ENCODE measurements at regions not wholly inside any gene's neighbourhood (a gene's known extent, or its start where the extent isn't known, plus 50 kb on each side); places are given as distances from the start of the nearest gene placed in this dataset.

DNA sequence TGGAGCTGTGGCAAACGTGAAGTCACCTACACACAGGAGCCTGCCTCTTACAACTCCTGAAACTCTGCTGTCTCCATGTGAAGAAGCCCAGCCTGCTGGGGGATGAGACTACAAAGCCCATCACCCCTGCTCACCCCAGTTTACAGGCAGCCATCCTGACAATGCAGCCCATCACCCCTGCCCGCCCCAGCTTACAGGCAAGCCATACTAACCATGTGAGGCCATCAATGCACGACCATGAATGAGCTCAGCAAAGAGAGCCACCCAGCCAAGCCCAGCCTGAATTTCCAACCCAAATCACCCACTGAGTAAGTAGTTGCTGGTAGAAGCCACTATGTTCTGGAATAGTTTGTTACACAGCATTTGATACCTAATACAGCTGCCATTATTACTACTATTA is 185.4 kb upstream of the NSMCE3 start:
- in situ Hi-C loops (cut with MboI; ENCODE audit: low pct_unique_long_range_greater_than_20kb, low sequenced_read_pairs, unreplicated experiment) = no loop called here
- TF ChIP-seq, protein P1, sequence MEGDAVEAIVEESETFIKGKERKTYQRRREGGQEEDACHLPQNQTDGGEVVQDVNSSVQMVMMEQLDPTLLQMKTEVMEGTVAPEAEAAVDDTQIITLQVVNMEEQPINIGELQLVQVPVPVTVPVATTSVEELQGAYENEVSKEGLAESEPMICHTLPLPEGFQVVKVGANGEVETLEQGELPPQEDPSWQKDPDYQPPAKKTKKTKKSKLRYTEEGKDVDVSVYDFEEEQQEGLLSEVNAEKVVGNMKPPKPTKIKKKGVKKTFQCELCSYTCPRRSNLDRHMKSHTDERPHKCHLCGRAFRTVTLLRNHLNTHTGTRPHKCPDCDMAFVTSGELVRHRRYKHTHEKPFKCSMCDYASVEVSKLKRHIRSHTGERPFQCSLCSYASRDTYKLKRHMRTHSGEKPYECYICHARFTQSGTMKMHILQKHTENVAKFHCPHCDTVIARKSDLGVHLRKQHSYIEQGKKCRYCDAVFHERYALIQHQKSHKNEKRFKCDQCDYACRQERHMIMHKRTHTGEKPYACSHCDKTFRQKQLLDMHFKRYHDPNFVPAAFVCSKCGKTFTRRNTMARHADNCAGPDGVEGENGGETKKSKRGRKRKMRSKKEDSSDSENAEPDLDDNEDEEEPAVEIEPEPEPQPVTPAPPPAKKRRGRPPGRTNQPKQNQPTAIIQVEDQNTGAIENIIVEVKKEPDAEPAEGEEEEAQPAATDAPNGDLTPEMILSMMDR (IDR thresholded peaks at IDR 0.05; ENCODE audit: extremely low read depth, insufficient read depth, missing control alignments) = no peak
- no peak for DNase-seq (ENCODE audit: low spot score)

DNA sequence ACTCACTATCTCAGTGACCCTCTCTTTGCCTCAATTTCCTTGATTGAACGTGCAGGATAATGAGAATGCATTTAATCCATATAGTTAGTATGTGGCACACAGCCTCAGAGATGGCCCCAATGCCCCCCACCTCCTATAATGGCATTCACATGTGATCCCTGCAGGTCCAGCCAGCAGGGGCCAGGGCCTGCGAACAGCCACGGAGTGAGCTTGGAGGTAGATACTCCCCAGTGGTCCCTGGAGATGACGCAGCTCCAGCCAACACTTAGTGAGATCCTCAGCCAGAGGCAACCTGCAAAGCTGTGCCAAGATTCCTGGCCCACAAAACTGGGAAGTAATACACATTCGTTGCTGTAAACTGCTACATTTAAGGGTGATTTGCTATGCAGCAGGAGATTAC is 184.9 kb upstream of the NSMCE3 start:
- in situ Hi-C loops (cut with MboI; ENCODE audit: low pct_unique_long_range_greater_than_20kb, low sequenced_read_pairs, unreplicated experiment) = no loop called here
- DNase-seq (ENCODE audit: low spot score) = no peak
- TF ChIP-seq, protein P1 (IDR thresholded peaks at IDR 0.05; ENCODE audit: extremely low read depth, insufficient read depth, missing control alignments) = no peak

DNA sequence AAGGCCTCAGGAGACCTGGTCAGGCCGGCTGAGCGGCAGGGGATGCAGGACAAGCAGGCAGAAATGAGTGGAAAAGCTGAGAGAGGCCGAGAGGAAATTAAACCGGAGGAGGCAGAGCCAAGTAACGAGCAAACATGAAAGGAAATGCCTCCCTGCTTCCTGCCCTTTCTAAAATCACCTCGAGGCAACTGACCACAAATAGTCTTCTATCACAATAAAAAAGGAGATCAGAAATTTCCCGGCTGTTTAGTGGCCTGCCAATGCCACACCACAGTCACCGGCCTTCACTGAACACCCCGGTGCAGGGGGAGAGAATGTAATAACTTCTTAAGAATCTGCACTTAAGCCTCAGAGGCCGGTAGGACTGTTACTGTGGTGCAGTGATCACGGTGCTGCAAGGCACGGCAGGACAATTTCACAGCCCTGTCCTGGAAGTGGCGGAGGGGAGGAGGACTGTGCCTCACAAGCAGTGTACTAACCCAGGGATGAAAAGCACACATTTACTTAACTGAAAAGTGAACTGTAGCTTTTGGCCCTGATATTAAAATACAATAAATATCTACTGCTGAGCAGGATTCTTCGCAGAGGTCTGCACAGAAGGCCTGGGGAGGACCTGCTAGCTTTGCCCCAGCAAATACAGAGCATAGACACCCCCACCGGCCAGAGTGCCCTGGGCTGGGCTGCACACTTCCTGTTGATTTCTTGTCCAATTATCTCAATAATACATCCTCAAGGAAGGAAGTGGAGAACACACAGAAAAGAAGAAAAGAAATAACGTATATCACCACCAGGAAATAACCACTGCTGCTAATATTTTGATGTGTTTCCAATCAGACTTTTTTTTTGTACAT is 183.5 kb upstream of the NSMCE3 start:
- TF ChIP-seq, protein P1 (IDR thresholded peaks at IDR 0.05; ENCODE audit: extremely low read depth, insufficient read depth, missing control alignments) = no peak
- no peak for DNase-seq (ENCODE audit: low spot score)
- in situ Hi-C loops (cut with MboI; ENCODE audit: low pct_unique_long_range_greater_than_20kb, low sequenced_read_pairs, unreplicated experiment) = no loop called here

DNA sequence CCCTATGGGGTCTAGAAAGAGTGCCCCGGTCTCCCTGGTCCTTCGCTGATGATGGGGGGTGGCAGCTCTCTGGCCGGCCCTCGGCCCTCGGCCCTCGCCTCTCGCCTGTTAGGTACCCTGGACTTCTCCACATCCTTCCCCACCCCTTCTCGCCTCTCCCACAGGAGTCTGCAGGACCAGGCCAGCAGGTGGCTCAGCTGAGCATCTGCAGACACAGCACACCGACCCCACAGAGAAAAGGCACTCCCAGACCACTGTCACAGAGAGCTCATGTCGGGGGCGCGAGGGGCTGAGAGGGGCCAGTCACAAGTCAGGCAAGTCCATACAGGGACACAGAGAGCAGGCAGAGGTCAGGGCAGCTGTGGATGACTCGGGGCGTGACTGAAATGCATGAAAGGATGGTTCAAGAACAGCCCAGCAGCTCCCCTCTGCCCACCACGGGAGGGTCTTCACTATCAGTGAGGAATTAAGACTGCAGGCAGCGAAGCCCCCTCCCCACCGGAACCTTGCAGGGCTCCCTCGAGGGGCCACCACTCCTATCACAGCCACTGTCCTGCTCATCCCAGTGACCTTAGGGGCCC is 181.7 kb upstream of the NSMCE3 start:
- TF ChIP-seq, protein P1 (IDR thresholded peaks at IDR 0.05; ENCODE audit: extremely low read depth, insufficient read depth, missing control alignments) = no peak
- in situ Hi-C loops (cut with MboI; ENCODE audit: low pct_unique_long_range_greater_than_20kb, low sequenced_read_pairs, unreplicated experiment) = no loop called here
- no peak for DNase-seq (ENCODE audit: low spot score)

DNA sequence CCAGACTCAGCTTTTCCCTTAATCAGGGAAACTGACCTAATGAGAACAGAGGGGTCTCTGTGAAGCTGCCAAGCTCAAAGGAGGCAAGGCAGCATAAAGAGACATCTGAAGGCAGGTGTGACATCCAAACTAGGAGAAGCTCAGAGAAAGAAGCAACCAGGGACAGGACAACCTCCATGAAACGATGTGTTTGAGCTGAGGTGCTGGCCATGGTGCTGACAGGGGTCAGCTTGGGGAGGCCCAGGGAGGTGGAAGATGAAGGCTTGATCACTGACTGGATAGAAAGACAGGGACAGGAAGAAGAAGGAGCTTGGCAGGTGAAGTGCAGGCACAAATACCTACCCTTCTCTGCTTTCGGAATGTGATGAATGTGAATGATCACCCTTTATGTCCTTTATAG is 179.5 kb upstream of the NSMCE3 start:
- in situ Hi-C loops (cut with MboI; ENCODE audit: low pct_unique_long_range_greater_than_20kb, low sequenced_read_pairs, unreplicated experiment) = no loop called here
- no peak for DNase-seq (ENCODE audit: low spot score)

DNA sequence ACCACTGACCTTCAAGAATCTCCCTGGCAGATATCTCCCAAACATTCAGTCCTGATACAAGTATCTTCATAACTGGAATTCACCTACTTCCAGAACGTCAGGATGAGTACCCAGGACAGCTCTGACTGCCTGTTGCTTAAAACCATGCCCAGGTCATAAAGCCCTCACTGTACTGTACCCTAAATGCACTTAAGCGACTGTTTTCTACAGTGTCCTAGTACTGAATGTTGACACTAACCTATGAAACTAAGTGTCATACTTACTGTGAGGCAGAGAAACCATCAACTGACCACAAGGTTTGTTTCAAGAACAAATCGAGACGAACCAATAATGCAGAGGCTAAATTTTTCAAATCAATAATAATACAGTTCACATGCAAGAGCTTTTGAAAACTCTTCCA is 178.7 kb upstream of the NSMCE3 start:
- DNase-seq (ENCODE audit: low spot score) = no peak
- TF ChIP-seq, protein P1 (IDR thresholded peaks at IDR 0.05; ENCODE audit: extremely low read depth, insufficient read depth, missing control alignments) = no peak
- in situ Hi-C loops (cut with MboI; ENCODE audit: low pct_unique_long_range_greater_than_20kb, low sequenced_read_pairs, unreplicated experiment) = no loop called here

More for the DNA sequence above, 179.5 kb upstream of the NSMCE3 start:
- TF ChIP-seq, protein P1 (IDR thresholded peaks at IDR 0.05; ENCODE audit: extremely low read depth, insufficient read depth, missing control alignments) = no peak

All from GM13977 (cell line).